ENCODE measurements at regions not wholly inside any gene's neighbourhood (a gene's known extent, or its start where the extent isn't known, plus 50 kb on each side); places are given as distances from the start of the nearest gene placed in this dataset.

- DNase-seq (ENCODE audit: low read depth) = no peak
These were observed 279.7 kb downstream of the SS18 start for GRCh38 chr18:25810736-25811135.

GRCh38 chr18:25805939-25806338 lies 284.5 kb downstream of the SS18 start:
- DNase-seq (ENCODE audit: low read depth) = no peak

GRCh38 chr18:25805323-25805722 lies 285.1 kb downstream of the SS18 start:
- DNase-seq (ENCODE audit: low read depth) = no peak

GRCh38 chr18:25799231-25799630 lies 291.2 kb downstream of the SS18 start:
- no peak for DNase-seq (ENCODE audit: low read depth)

- no peak for DNase-seq (ENCODE audit: low read depth)
These were observed 292.4 kb downstream of the SS18 start for GRCh38 chr18:25798046-25798445.

- DNase-seq (ENCODE audit: low read depth) = no peak
These were observed 295.2 kb downstream of the SS18 start for GRCh38 chr18:25795213-25795612.

GRCh38 chr18:25787276-25787675 lies 303.1 kb downstream of the SS18 start:
- DNase-seq (ENCODE audit: low read depth) = no peak

GRCh38 chr18:25786758-25787157 lies 303.7 kb downstream of the SS18 start:
- no peak for DNase-seq (ENCODE audit: low read depth)

- no peak for DNase-seq (ENCODE audit: low read depth)
These were observed 310.3 kb downstream of the SS18 start for GRCh38 chr18:25780105-25780504.

GRCh38 chr18:25771796-25772195 lies 318.6 kb downstream of the SS18 start:
- no peak for DNase-seq (ENCODE audit: low read depth)

GRCh38 chr18:25764777-25765176 lies 325.6 kb downstream of the SS18 start:
- DNase-seq (ENCODE audit: low read depth) = no peak

GRCh38 chr18:25759111-25759510 lies 331.3 kb downstream of the SS18 start:
- DNase-seq (ENCODE audit: low read depth) = no peak

GRCh38 chr18:25743646-25744151 lies 346.7 kb downstream of the SS18 start:
- no peak for DNase-seq (ENCODE audit: low read depth)

- DNase-seq (ENCODE audit: low read depth) = no peak
These were observed 351.0 kb downstream of the SS18 start for GRCh38 chr18:25739376-25739775.

- no peak for DNase-seq (ENCODE audit: low read depth)
These were observed 352.6 kb downstream of the SS18 start for GRCh38 chr18:25737710-25738311.

- DNase-seq (ENCODE audit: low read depth) = no peak
These were observed 353.9 kb downstream of the SS18 start for GRCh38 chr18:25736516-25736915.

- no peak for DNase-seq (ENCODE audit: low read depth)
These were observed 355.0 kb downstream of the SS18 start for GRCh38 chr18:25735459-25735858.

- no peak for DNase-seq (ENCODE audit: low read depth)
These were observed 356.1 kb downstream of the SS18 start for GRCh38 chr18:25734336-25734735.

GRCh38 chr18:25732862-25733261 lies 357.6 kb downstream of the SS18 start:
- DNase-seq (ENCODE audit: low read depth) = no peak

GRCh38 chr18:25729072-25729471 lies 361.3 kb downstream of the SS18 start:
- DNase-seq (ENCODE audit: low read depth) = no peak

- no peak for DNase-seq (ENCODE audit: low read depth)
These were observed 363.0 kb downstream of the SS18 start for GRCh38 chr18:25727281-25727985.

GRCh38 chr18:25726298-25726697 lies 364.1 kb downstream of the SS18 start:
- DNase-seq (ENCODE audit: low read depth) = no peak

GRCh38 chr18:25725501-25725900 lies 364.9 kb downstream of the SS18 start:
- no peak for DNase-seq (ENCODE audit: low read depth)

- DNase-seq (ENCODE audit: low read depth) = no peak
These were observed 365.4 kb downstream of the SS18 start for GRCh38 chr18:25724997-25725396.

Data from activated T-cell treated with anti-CD3 and anti-CD28 coated beads for 48 hours (primary cell).